ENCODE measurements at regions not wholly inside any gene's neighbourhood (a gene's known extent, or its start where the extent isn't known, plus 50 kb on each side); places are given as distances from the start of the nearest gene placed in this dataset.

GRCh38 chr2:234414596-234414995, 82.3 kb downstream of the ARL4C start:
- FAIRE-seq: no peak
- dilution Hi-C loops (cut with MboI; ENCODE audit: extremely low pct_ligation_motif_present, low sequenced_read_pairs) (no loop called here), intact Hi-C loops (cut with micrococcal nuclease) (no loop called here)

More at GRCh38 chr2:234414596-234414995, 82.3 kb downstream of the ARL4C start:
- H3K36me3 ChIP-seq (ENCODE audit: control insufficient read depth in 2 of 2, extremely low read depth in 1 of 2, insufficient read depth in 2 of 2, low read length in 2 of 2): no peaks in the 10 kb centered on the region
- H4K20me1 ChIP-seq (replicated peaks; ENCODE audit: control insufficient read depth, extremely low read depth, insufficient read depth, low read length): no peaks in the 10 kb centered on the region
- H3K27ac ChIP-seq (ENCODE audit: insufficient read depth, low read depth, low read length): no peak overlapping the region
- TF ChIP-seq POLR2A (IDR thresholded peaks at IDR 0.05; ENCODE audit: low read depth, low read length): no peak
- TF ChIP-seq, protein P1, sequence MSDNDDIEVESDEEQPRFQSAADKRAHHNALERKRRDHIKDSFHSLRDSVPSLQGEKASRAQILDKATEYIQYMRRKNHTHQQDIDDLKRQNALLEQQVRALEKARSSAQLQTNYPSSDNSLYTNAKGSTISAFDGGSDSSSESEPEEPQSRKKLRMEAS (IDR thresholded peaks at IDR 0.05; ENCODE audit: insufficient read depth, insufficient read length): no peak
- TF ChIP-seq GATA2 (IDR thresholded peaks at IDR 0.05; ENCODE audit: insufficient read depth, insufficient read length, low read depth, low read length): no peak
- no peak for TF ChIP-seq FOS (IDR thresholded peaks at IDR 0.05; ENCODE audit: borderline replicate concordance, insufficient read depth, low read length)
- no peak for TF ChIP-seq JUN (IDR thresholded peaks at IDR 0.05; ENCODE audit: borderline replicate concordance, insufficient read depth, insufficient read length, low read depth)
- no peak for TF ChIP-seq EZH2 (IDR thresholded peaks at IDR 0.05; ENCODE audit: borderline replicate concordance, low read depth, low read length, severe bottlenecking)
- TF ChIP-seq, protein P2, sequence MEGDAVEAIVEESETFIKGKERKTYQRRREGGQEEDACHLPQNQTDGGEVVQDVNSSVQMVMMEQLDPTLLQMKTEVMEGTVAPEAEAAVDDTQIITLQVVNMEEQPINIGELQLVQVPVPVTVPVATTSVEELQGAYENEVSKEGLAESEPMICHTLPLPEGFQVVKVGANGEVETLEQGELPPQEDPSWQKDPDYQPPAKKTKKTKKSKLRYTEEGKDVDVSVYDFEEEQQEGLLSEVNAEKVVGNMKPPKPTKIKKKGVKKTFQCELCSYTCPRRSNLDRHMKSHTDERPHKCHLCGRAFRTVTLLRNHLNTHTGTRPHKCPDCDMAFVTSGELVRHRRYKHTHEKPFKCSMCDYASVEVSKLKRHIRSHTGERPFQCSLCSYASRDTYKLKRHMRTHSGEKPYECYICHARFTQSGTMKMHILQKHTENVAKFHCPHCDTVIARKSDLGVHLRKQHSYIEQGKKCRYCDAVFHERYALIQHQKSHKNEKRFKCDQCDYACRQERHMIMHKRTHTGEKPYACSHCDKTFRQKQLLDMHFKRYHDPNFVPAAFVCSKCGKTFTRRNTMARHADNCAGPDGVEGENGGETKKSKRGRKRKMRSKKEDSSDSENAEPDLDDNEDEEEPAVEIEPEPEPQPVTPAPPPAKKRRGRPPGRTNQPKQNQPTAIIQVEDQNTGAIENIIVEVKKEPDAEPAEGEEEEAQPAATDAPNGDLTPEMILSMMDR (IDR thresholded peaks at IDR 0.05; ENCODE audit: extremely low read depth in 1 of 2, insufficient read depth in 1 of 2, low read depth in 1 of 2, low read length in 2 of 2): no peak
- no peak for TF ChIP-seq MYC (IDR thresholded peaks at IDR 0.05; ENCODE audit: low read depth, low read length)
- no peak for TF ChIP-seq POLR2AphosphoS5 (IDR thresholded peaks at IDR 0.05; ENCODE audit: insufficient read depth, low read depth, low read length)
- POLR2A ChIA-PET: no interaction called here
- H3K4me3 ChIP-seq (replicated peaks in 1 of 3; ENCODE audit: insufficient read depth in 1 of 3, low read depth in 1 of 3, low read length in 3 of 3): no peak overlapping the region
- no TSS peak for BruUV-seq (replicated peaks)
- CTCF ChIA-PET: no interaction called here
- no peaks in the 10 kb centered on the region for H3K9me1 ChIP-seq (replicated peaks; ENCODE audit: control insufficient read depth, extremely low read depth, insufficient read depth, low read length)
- DNase-seq (ENCODE audit: low read depth, low spot score): no peak
- H3K27me3 ChIP-seq (ENCODE audit: control insufficient read depth in 2 of 2, insufficient read depth in 2 of 2, low read length in 2 of 2): peaks cover 0 to 4% of the 10 kb centered on the region in 2 experiments
- H3K4me2 ChIP-seq (ENCODE audit: insufficient read depth, low read length): no peak overlapping the region
- no peak overlapping the region for H3K9ac ChIP-seq (replicated peaks; ENCODE audit: extremely low read depth, insufficient read depth, low read length)
- H3K9me3 ChIP-seq (replicated peaks; ENCODE audit: control insufficient read depth, insufficient read depth, low read length): no peaks in the 10 kb centered on the region
- no peak overlapping the region for H2AFZ ChIP-seq (ENCODE audit: low read depth, low read length)
- no peaks in the 10 kb centered on the region for H3K79me2 ChIP-seq (ENCODE audit: control insufficient read depth, insufficient read depth, low read length)
- no peaks in the 10 kb centered on the region for H3K4me1 ChIP-seq (ENCODE audit: control insufficient read depth, extremely low read depth, insufficient read depth, low read length)
